GM19438 (cell line): ENCODE measurements at regions not wholly inside any gene's neighbourhood (a gene's known extent, or its start where the extent isn't known, plus 50 kb on each side); places are given as distances from the start of the nearest gene placed in this dataset.

ENCODE experiments used
- ATAC-seq: cut with Tn5 transposase; IDR thresholded peaks from one replicate; pipeline ENCODE4 v1.9.1; 2021; ENCODE audit warnings: low read depth; ENCODE audit not compliant: unreplicated experiment

- ATAC-seq, result no peak
These were observed 439.3 kb downstream of the USP25 start for GRCh38 chr21:16169102-16169511.

DNA sequence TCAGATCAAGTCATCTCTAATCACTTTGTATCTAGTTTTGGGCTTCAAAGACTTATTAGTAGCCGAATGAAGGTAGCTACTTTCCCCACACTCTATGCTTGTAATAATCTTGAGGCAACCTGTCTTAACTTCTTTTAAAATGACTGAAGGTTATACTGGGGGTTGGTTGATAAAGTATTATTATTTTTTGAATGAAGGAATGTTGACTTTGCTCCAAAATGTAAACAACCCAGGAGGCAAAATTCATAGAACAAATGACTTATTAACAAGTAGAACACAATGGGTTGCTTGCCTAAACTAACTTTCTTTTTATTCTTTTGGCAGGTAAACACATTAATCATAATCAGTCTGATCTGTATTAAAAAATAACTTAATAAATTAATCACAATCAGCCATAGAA lies 440.0 kb downstream of the USP25 start:
- ATAC-seq, result no peak

DNA sequence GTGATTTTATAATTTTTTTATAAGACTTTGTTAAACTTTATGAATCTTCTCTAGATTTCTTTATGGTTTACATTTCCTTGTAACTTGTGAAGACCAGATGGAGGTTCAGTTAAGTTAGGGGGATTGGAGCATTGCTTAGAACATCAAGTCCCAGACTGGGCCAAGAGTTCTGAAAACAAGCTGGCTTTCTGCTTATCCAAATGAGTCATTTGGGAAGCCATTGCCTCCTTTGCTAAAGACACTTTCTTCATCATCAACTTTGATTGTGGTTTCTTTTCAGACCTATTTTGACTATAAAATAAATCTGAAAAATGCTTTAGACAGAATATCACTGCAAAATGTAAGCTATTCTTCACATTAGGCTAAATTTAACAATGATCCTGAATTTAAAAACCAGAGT lies 446.8 kb downstream of the USP25 start:
- no peak for ATAC-seq

DNA sequence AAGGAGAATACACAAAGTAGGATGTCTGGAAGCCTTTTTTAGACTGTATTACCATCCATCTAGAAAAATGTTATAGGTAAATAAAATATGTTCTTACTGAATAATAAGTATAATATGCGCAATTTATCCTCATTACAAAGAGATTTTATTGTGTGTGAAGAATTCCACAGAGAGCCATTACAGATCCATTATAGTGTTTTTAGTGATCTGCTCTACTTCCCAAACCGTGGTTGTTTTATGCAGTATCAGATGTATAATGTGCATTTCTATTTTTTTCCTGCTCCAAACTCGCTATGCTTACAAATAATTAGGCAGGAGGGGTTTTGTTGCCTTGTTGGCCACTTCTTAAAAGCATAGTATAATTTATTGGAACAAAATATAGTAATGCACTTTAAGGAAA lies 447.8 kb downstream of the USP25 start:
- ATAC-seq, result no peak

GRCh38 chr21:16179773-16180172 lies 450.0 kb downstream of the USP25 start:
- ATAC-seq, result no peak

DNA sequence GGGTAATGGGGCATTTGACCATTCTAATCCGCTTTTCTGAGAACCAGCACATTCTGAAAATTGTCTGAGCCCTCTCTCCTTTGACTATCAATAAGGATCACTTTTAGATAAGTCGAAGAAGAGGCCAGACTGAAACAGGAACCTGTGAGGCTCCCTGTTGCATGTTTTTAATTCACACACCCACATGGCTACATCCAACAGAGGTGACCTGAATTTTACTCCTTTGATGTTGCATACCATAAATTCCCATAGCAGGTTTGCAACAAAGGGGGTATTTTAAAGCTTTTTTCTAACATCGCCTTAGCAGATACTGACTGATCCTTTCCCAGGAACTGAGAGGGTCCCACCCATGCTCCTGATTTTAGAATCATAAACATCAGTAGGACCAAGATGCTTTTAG lies 450.8 kb downstream of the USP25 start:
- ATAC-seq, result no peak

GRCh38 chr21:16181018-16181417 lies 451.2 kb downstream of the USP25 start:
- ATAC-seq, result no peak

GRCh38 chr21:16185766-16186165 lies 456.0 kb downstream of the USP25 start:
- no peak for ATAC-seq

GRCh38 chr21:16186742-16187141 lies 457.0 kb downstream of the USP25 start:
- no peak for ATAC-seq

- ATAC-seq, result no peak
These were observed 458.0 kb downstream of the USP25 start for GRCh38 chr21:16187603-16188301.

GRCh38 chr21:16192902-16193301 lies 463.1 kb downstream of the USP25 start:
- no peak for ATAC-seq

- no peak for ATAC-seq
These were observed 463.8 kb downstream of the USP25 start for GRCh38 chr21:16193496-16194094.

- ATAC-seq, result peak; percentile 69
These were observed 464.5 kb downstream of the USP25 start for GRCh38 chr21:16194095-16194787.

DNA sequence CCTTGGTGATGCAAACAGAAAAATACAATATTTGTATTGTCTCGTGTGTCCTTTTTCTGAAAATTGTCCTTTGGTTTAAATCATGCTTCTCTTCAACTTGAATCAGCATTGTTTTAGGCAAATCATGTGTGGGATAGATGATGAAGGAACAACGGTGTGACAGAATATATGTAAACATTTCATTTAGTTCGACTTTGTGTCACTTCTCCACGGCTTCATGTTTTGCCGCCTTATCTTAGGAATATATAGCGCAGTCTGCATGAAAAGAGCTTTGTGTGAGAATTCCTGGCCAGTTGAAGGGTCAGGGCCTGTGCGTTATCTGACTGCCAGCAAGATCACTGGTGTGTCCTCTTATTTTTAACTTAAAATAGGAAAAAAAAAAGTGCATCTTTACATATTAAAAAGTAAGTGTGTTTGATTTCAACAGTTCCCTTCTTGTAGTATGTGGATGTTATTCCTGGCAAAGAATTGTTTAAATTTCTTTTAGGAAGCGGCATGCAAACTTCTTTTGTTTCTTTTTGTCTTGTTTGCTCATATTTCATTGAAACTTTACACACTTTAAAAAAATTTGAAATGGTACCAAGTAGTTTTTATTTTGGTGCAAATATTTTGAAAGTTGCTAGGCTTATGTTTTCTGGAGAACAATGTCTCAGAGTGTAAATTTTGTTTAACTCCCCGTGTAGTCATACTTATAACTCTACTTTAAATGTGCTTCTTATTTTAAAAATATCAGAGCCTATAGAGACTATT lies 465.2 kb downstream of the USP25 start:
- no peak for ATAC-seq

GRCh38 chr21:16195538-16195910 lies 465.7 kb downstream of the USP25 start:
- no peak for ATAC-seq

GRCh38 chr21:16196001-16196400 lies 466.2 kb downstream of the USP25 start:
- ATAC-seq, result no peak

GRCh38 chr21:16198546-16198945 lies 468.8 kb downstream of the USP25 start:
- ATAC-seq, result no peak

GRCh38 chr21:16199539-16199938 lies 469.8 kb downstream of the USP25 start:
- no peak for ATAC-seq

- no peak for ATAC-seq
These were observed 471.9 kb downstream of the USP25 start for GRCh38 chr21:16201718-16202117.

- ATAC-seq, result no peak
These were observed 475.7 kb downstream of the USP25 start for GRCh38 chr21:16205527-16205926.
